Middle frontal gyrus (tissue), 1 donor: ENCODE measurements at regions not wholly inside any gene's neighbourhood (a gene's known extent, or its start where the extent isn't known, plus 50 kb on each side); places are given as distances from the start of the nearest gene placed in this dataset.

Experiments used
- DNase-seq: peaks from one replicate; pipeline ENCODE4 v3.0.0-alpha.2; 2015; ENCODE audit warnings: low spot score; ENCODE audit errors: extremely low spot score

DNA sequence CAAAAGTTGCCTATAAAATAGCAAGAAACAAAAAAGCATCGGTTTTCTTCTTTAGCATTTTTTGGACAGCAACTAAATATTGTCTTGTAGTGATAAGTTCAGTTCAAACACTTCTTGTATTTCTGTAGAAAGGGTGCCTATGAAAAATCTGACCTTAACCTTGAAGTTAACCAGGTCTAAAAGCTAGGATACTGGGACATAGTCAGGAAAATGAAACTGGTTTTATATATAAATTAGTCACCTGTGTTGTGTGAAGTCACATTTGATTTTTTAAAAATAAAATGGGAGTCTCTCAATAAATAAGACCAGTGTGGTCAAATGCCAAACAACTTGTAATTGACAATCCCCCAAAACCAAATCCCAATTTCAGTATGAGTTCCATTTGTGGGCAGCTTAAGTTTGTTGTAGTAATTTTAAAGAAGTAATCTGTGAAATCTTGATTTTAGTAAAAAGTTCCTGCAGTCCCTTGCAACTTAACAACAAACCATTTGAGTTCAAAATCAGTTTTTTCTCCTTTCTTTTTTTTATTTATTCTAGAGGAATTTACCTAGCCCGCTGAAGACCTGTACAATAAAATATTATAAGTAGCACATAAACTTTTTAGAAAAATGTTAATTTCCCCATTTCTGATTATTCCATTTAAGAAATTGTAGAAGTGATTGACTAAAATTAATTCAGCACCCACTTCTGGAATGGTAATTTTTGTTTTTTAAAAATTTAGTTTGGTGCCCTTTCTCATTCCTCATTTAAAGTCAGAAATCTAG, 84.5 kb upstream of the PPARA start:
- no peak for DNase-seq

DNA sequence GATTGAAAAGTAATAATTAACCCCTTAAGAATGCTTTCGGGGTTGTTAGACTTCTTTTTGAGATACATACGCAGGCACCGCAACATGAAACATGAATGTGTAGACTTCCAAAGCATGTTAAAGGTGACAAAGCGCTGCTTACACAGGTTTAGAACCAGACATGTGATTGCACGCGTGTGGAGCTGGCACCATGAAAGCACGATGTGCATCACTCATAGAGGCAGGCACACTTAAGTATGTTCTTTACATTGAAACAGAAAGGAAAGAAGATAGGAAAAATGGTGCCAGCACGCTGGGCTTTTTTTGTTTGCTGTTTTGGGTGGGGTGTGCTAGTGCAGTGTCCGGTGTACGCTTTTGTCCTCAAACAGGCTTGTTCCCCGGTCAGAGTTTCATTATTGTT, 83.6 kb upstream of the PPARA start:
- DNase-seq = no peak

DNA sequence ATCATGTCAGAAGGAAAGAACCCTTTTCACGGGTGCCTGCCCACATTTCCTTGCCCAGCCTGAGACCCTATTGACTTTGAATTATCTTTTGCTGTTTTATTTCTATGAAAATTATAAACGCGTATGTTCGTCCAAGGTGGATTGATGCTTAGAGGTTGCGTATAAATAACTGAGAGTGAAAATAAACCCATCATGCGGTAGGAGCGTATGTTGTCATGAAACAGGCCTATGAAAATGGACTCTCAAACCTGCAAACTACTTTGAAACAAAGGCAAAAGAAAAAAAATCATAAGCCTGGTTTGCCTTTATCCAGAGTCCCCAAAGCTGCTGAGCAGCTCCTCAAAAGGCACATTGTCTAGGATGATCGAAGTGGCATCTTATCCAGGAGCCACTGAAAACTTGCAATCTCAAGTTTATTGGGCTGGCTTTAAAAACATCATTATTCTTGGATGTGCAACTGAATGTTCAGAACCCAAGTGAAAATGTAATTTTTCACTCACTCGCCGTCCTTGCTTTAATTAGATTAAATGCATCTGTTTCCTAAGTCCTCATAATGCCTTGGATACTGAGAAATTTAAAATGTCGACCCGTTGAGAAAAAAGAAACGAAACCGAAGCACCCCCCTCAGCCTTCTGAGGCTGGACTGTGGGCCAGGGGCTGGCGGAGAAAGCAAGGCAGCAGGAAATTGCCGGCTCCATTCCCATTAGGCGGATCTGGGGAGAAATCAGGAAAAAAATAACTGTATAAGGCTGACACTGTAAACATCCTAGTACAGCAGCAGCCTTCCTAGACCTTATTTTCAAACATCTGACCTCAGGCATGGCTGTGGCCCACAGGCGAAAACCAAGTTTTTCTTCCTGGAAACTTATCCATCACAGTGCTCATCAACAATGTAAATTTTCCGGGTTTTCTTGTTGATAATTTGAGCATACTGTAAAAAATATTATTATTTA, 82.9 kb upstream of the PPARA start:
- DNase-seq = no peak

DNA sequence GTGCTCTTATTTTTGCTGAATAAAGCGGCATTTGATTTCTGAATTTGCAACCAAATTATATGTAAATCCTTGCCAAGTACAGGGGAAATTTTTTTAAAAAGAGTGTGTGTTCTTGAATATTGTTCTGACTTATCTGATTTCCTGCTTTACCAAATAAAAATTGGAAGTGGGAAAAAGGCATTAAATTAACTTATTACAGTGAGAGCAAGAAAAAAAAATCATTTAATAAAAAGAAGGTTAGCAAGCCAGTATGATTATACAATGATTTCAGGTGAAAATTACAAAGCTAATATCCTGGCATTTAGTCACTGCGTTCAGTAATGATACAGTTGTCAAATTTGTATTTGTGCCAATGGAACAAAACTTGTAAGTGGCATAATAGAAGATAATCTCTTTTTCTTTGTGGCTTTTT, 82.1 kb upstream of the PPARA start:
- no peak for DNase-seq

DNA sequence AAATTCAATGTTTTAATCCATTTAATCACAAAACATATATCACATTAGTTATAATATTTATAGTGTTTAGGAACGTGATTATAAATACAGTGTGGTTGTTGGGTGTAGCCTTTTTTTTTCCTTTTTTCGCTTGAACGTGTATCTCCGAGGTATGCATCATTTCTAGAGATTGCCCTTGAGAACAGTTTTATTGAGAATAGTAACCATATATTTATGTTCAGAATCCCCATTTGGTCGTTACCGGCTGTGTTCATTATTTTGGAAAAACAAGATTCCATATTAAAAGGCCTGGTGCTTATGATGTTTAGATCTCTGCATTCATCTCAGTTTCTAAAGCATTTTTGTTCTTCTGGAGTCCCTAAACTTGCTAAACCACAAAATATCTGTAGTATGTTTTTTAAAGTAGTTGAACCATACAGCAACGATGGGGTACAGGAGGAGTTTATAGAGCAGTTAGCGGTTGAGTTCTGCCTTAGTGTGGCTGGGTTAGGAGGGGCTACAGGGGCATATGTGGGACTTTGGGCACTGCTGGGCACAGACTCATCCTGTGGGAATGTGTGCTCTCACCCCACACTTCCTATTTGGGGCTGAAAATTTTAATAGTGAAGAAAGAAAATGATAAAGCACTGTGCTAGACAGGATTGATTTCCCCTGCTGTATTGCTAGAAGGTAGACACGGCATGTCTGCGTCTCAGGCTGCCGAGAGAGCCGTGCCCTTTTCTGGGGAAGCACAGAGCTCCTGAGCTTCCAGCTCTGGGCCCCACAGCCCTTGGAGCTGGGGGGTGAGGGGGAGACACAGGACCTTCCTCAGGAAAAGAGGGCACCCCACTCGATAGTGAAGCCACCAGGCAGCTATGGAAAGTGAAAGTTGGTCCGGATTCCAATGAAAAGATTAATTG, 81.5 kb upstream of the PPARA start:
- DNase-seq = no peak

DNA sequence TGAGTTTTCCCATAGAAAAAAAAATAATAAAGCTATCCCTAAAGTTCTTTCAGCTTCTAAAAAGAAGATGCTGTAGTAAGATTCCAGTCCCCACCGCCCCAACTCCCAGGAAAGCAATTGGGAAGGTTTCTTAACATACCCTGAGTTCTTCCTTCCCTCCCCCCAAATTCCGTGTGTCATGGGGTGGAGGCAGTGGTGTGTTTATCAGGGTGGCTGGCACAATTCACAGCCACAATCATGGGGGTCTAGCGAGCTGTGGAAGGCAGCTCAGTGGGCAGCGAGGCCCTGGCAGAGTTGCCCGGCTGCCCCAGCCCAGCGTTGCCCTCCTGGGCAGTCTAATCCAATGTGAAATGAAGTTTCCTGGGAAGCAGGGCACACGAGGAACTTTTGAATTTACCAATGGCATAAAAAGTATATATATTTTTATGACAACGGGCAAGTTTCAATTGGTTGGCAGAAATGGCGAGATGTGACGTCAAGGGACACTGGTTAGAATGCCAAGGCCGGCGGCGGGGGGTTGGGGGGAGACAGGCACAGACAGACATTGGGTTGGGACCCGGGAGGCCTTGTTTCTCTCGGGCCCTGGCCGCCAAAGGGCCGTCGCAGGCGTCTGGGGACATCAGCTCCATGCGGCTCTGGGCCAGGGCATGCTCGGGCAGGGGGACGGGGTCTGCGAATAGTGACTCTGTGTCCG, 80.7 kb upstream of the PPARA start:
- DNase-seq = no peak

DNA sequence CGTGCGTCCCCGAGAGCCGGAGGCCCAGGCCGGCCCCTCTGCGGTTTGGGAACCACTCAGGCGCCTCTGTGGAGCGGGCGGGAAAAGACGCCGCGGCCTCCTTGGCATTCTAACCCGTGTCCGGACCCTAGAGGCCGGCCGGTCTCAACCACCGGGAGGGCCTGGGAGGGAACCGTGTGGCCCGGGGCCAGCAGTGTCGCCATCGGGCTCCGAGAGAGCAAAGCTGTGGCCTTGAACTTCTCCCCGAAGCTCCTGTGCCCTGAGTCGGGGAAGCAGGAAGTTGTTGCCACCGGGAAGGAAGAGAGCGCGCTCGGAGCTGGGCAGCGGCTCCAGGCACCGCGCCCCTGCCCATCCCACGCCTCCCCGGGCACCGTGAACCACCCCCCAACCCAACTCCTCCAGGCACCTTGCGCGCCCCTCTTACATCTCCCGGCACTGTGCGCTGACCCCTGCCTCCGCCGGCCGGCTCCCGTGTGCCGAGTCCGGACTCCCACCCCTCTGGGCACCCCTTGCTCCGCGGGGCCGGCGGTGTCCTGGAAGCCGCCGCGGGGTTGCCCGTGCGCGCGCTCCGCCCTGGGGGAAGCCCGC, 80.0 kb upstream of the PPARA start:
- no peak for DNase-seq

DNA sequence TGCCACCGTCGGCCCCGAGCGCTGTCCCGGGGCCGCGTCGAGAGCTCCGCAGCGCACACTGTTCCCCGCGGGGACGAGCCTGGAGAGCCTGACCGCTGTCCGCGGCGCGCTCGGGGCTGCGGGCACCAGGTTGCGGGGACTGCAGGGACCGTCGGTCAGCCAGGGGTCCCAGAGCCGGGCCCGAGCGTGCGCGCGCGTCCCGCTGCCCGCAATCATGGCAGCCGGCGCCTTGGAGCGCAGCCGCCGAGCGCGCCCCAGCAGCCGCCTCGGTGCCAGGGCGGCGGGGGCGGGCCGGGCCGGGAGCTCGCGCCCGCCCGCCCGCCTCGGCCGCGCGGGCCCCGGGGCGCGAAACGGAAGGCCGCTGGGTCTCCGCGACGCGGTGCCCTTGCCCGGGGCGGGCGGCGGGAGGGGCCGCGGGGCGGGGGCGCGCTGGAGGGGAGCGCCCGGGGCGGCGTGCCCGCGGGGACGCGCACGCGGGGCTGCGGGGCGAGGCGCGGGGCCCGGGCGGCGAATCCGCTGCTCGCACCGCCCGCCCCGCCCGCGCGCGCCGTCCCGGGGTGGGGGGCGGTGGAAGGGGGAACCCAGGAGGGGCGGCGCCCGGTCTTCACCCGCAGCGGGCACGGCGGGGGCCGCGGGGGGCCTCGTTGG, 79.4 kb upstream of the PPARA start:
- peak; percentile 71 for DNase-seq

DNA sequence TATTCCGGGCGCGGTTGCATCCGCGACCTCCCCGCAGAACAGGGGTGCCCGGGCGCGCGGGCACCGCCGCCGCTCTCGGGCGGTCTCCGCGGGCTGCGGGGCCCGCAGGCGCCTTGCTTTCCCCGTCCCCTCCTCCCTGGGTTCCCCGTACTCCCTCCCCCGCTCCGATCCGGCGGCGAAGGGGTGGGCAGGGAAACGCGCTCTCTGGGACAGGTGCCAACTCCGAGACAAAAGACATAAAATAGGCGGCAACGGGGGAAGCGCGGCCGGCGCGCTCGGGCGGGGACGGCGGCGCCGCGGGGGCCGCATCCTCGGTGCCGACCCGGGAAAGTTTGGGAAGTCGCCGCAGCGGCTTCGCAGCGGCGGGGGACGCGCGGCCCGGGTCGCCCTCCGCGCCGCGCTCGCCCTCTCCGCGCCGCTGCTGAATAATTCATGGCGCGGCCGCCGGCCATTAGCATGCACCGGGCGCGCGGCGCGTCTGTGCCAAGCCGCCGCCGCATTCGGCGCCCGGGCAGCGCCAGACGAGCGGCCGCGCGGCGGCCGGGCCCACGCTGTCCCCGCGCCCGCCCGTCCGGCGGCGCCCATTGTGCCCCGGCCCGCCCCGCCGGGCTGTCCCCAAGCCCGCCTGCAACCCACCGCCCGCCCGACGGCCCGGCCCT, 78.7 kb upstream of the PPARA start:
- DNase-seq = peak; percentile 89

DNA sequence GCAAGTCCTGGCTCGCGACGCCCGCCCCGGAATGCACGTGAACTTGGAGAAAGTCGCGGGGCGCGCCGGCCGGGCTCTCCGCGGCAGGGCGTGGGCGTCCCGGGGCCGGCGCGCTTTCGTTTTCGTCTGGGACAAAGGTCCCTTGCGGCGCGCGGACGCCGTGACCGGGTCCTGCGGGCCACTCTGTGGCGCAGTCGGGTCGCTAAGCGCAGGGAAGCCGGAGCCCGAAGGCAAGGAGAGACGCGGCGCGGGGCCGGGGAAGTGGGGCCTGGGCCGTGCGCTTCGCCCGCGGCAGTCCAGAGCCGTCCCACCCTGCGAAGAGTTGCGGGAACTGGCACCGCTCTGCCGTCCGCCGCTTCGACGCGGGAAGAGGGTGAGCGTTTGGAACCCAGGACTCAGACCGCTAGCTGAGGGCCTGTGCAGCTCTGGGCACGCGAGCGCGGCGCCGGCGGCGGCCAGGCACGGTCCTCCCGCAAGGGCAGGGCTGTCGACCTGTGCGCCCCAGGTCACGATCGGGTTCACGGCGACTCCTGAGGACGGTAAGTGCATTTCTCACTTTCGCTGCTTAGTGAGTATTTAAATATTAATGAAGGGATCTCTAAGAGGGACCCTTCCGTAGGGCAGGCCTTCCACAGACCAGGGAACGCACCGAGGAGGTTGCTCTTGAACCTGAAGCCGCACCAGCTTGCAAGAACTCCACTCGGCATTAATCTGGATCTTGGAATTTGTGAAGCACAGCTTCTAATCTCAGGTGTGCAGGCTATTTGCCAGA, 78.0 kb upstream of the PPARA start:
- peak; percentile 13 for DNase-seq

DNA sequence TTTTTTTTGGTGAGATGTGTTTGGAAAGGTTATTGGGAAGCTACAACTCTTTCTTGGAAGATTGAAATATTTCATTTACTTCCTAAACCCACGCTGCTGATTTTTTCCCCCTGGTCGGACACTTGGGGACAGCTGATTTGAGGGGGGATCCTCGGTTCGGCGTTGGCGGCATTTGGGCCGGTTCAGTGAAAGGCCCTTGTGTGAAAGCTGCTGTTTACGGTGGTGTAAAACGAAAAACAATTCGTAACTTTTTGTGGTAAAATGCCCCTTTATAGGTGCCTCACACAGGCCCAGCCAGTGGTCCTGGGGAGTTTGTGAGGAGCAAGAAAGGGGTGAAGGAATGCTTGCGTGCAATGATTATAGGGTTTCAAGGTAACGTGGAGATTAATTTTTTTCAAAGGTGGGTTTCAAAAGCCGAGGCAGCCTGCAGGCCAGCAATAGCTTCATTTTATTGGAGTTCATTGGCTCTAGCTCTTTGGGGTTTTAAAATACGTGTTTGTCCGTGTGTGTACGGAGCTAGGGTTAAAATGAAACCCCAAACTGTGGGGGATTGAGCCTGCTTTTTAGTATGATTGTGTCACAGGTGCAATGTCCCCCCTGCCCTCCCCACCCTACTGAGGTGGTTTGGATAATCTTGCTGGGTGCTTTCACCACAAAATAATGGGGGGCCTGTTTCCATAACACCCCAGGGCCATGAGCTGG, 77.2 kb upstream of the PPARA start:
- peak; percentile 3 for DNase-seq

DNA sequence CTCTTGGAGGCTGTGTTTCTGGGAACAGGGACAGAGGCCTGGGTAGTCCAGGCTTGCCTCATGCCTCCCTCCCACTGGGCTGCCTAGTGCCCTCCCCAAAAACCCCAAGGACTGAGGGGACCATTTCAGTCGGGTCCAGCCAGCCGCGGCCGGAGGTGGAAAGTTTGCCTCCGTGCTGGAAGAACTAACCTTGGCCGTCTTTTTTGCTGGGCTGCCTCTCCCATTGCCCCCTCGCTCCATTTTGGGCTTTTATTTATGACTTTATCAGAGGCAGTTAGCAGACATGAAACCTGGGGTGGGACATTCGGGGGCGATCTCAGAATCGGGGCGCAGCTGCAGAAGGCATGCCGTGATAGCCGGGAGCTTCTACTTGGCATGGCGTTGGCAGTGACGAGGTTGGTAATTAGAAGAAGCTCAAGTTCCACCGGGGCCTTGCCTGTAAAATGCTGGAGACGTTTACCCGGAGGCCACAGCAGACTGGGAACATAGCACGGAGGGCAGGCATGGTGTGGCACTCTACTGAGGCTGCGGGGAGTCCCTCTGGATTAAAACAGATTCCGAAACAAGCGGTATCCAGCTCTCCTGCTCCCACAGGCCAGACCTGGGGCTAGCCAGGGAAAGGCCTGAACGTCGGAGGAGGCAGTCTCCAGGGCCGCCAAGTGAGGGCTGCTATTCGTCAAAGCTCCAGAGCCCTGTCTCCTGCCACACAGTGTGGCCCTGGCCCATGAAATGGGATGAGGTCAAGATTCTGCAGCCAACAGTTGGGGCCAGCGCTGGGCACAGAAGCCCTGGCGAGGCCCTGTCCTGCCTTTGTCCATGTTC, 76.4 kb upstream of the PPARA start:
- peak; percentile 6 for DNase-seq

DNA sequence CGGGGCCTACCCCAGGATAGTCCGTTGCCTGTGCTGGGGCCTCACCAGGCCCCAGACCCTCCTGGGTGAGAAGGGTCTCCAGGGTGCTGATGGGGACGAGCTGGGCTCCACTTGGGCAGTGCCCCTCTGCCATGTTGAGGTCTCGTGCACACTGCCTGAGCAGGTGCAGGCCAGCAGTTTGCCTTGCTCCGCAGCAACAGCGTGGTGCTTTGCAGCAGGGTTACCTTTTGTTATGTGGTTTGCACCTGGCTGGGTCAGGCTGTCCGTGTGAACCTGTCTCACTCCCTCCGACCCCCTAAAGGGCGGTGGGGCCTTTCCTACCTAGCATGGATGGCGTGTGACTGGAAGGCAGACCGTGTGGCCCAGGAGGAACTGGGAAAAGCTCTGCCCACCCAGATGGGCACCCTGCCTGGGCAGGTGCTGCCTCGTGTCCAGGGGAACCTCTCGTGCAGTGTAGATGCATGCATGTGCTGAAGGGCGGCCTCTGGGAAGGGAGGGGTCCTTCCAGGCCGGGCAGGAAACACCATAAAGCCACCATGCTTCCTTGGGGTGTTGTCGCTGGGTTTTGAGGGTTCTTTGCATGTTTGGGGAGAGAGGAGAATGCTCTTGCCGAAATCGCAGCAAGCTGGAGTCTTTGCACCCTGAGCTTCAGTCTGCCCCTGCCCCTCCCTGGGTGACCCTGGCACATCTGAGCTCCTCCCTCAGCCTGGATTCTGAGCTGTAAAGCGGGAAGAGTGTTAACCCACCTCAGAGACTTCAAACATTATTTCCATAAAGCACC, 75.4 kb upstream of the PPARA start:
- DNase-seq = no peak

DNA sequence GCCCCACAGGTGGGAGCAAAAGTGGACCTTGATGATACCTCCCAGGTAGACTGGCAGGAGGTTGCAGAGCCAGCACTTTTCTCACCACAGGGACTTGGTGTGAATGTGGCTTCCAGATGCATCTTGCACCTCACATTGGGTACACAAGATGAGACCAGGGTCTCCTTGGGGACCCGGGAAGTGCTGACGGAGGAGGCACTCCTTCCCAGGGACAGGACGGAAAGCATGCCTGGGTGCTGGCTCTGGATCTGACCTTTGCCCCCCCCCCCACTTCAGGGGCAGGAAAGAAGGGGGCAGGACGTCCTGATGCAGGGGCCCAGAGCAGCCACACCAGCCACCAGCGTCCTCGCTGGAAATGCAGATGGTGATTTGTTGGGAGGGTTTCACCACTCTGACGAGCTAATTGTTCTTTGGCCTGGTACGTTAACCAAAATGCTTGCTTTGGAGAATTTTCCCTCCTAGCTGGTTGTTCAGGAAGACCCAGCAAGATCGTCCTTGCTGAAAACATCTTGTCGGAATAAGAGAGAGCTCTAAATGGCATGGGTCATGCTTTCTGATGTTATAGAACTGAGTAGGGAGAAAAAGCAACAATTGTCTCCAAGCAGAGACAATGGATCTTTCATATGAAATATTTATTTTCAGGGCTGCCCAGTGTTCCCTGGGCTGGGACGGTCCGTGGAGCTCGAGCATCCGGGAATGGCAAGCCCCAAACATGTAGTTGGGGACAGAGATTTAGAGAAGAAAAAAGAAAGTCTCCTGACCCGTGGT, 74.4 kb upstream of the PPARA start:
- DNase-seq = no peak

DNA sequence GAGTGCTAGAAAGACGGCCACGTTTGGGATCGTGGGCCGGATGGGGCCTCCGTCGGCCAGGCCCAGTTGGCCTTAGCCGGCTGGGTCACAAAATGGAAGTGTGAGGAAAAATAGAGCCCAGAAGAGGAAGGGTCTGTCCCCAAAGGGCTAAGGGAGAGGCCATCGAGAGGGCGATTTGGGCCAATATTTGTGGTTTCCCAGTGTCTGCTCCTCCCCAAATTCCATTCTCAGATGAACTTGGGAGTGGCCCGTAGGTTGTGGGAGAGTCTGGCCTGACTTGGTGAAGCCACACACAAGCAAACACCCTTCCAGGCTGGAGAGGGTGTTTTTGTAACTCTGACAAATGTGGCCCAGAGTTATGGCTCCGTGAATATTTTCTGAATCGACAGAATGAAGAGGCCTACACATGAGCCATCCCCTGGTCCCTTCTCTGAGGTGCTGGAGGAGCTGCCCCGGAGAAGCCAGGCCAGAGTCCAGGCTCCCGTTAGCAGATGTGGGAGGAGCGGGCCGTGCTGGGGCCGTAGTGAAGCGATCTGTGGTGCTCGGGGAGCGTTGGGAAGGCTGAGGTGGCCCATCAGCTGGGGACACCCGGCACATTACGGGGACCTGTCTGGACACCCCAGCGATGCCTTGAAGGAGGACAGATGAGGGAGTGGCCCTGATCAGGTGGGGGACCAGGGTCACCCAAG, 73.5 kb upstream of the PPARA start:
- no peak for DNase-seq
